ENCODE measurements at regions not wholly inside any gene's neighbourhood (a gene's known extent, or its start where the extent isn't known, plus 50 kb on each side); places are given as distances from the start of the nearest gene placed in this dataset.

DNA sequence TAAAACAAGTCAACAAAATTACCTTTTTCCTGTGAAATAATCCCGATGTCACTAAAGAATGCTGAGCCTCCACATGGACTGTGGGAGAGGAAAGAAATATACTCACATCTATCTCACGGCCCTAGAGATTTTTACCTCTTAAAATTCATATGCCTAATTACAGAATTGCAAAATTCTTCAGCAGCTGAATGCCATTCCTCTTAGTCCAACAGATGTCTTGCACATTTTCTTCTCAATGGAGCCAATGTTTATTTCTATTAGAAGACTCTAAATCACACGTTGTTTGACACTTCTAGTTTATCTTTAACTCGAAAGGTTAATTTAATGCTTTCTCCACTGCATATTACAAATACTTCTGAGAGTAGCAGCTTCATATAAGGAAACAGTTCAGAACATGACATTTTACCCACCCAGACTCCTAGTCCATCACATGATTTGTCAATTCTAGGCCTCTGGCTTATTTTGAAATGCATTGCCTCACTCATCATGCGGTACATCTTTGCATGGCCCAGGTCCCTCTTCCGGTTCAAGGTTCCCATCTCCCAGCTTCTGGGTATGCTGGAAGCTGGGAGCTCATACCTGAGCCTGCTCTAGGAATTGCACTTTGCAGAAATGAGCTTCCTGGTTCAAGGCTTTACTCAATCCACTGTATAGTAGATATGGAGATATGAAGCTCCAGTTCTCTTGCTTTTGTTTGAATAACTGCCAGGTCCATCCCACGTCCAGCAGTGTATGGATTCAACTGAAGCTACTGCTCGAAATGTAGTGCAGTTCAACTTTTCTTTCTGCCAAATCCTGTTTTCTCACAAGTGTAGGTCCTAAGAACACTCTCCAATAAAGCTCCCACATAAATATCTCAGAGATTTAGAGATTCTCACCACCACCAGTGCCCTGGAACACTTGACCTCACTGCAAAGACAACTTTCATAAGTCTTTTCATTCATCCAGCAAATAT is 306.2 kb downstream of the GPR37 start:
- TF ChIP-seq, protein P1, sequence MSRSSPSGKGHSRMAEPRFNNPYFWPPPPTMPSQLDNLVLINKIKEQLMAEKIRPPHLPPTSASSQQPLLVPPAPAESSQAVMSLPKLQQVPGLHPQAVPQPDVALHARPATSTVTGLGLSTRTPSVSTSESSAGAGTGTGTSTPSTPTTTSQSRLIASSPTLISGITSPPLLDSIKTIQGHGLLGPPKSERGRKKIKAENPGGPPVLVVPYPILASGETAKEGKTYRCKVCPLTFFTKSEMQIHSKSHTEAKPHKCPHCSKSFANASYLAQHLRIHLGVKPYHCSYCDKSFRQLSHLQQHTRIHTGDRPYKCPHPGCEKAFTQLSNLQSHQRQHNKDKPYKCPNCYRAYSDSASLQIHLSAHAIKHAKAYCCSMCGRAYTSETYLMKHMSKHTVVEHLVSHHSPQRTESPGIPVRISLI (CRISPR knock-in tag; IDR thresholded peaks at IDR 0.05; ENCODE audit: borderline replicate concordance), result no peak
- no peak for TF ChIP-seq SMC3 (IDR thresholded peaks at IDR 0.05; ENCODE audit: low read length)
- no peak for TF ChIP-seq TBP (CRISPR knock-in tag; IDR thresholded peaks at IDR 0.05)
